GM12891 (cell line): ENCODE measurements at regions not wholly inside any gene's neighbourhood (a gene's known extent, or its start where the extent isn't known, plus 50 kb on each side); places are given as distances from the start of the nearest gene placed in this dataset.

ENCODE experiments used
- PAX5 ChIP-seq: IDR thresholded peaks from 2 replicates; pipeline ENCODE4 v1.6.1; 2011; ENCODE audit warnings: low read length, moderate library complexity, mild to moderate bottlenecking; ENCODE audit not compliant: insufficient read depth, severe bottlenecking
- POLR2A ChIP-seq: IDR thresholded peaks from 2 replicates; pipeline ENCODE4 v1.6.1; 2011; ENCODE audit warnings: low read depth, low read length, control low read depth
- POLR2AphosphoS5 ChIP-seq: IDR thresholded peaks from 2 replicates; pipeline ENCODE4 v1.6.1; 2011; ENCODE audit warnings: low read depth, low read length, control low read depth
- POU2F2 ChIP-seq: IDR thresholded peaks from 2 replicates; pipeline ENCODE4 v1.6.1; 2011; ENCODE audit warnings: low read depth, mild to moderate bottlenecking, control low read depth, low read length, moderate library complexity
- SPI1 ChIP-seq: IDR thresholded peaks from 2 replicates; pipeline ENCODE4 v1.6.1; 2011; ENCODE audit warnings: low read depth, low read length, control low read depth
- TAF1 ChIP-seq: IDR thresholded peaks from 2 replicates; pipeline ENCODE4 v1.6.1; 2011; ENCODE audit warnings: low read depth, low read length, control low read depth

GRCh38 chr7:113294750-113295149, 176.4 kb upstream of the SMIM30 start:
- TF ChIP-seq POLR2A (no peak), TAF1 (no peak), POLR2AphosphoS5 (no peak), SPI1 (no peak), PAX5 (no peak), POU2F2 (no peak)
